Neural progenitor cell (in vitro differentiated cells): ENCODE measurements at regions not wholly inside any gene's neighbourhood (a gene's known extent, or its start where the extent isn't known, plus 50 kb on each side); places are given as distances from the start of the nearest gene placed in this dataset.

Experiments
- DNase-seq: peaks from one replicate; pipeline ENCODE4 v3.0.0-alpha.2; 2016; ENCODE audit warnings: low spot score
- H2AFZ ChIP-seq: fragments of 200-600 bp; sonication (generic); replicated peaks from 2 replicates; pipeline ENCODE4 v1.6.1; 2016; ENCODE audit warnings: antibody characterized with exemption
- H3F3A ChIP-seq: fragments of 200-600 bp; sonication (generic); 2 replicates; pipeline ENCODE4 v1.6.1; 2016; ENCODE audit warnings: antibody characterized with exemption, low read depth
- H3K27ac ChIP-seq: fragments of 200-600 bp; sonication (generic); 2 replicates; pipeline ENCODE4 v1.5.1; 2016; ENCODE audit warnings: mild to moderate bottlenecking
- H3K27me3 ChIP-seq: fragments of 200-600 bp; sonication (generic); 2 replicates; pipeline ENCODE4 v1.6.1; 2016; ENCODE audit warnings: mild to moderate bottlenecking, moderate library complexity
- H3K36me3 ChIP-seq: fragments of 200-600 bp; sonication (generic); 2 replicates; pipeline ENCODE4 v1.5.1; 2016
- H3K4me1 ChIP-seq: fragments of 200-600 bp; sonication (generic); 2 replicates; pipeline ENCODE4 v1.6.1; 2016; ENCODE audit warnings: mixed run types
- H3K4me2 ChIP-seq: fragments of 200-600 bp; sonication (generic); 2 replicates; pipeline ENCODE4 v1.6.1; 2016
- H3K4me3 ChIP-seq: fragments of 200-600 bp; sonication (generic); 2 replicates; pipeline ENCODE4 v1.5.1; 2016
- H3K79me2 ChIP-seq: fragments of 200-600 bp; sonication (generic); 2 replicates; pipeline ENCODE4 v1.6.1; 2016; ENCODE audit warnings: low read depth
- H3K9ac ChIP-seq: fragments of 200-600 bp; sonication (generic); 2 replicates; pipeline ENCODE4 v1.6.1; 2016
- H3K9me3 ChIP-seq: fragments of 200-600 bp; sonication (generic); 2 replicates; pipeline ENCODE4 v1.5.1; 2016; ENCODE audit warnings: low read depth
- H4K20me1 ChIP-seq: fragments of 200-600 bp; sonication (generic); 2 replicates; pipeline ENCODE4 v1.6.1; 2016; ENCODE audit warnings: low read depth
- H3K27ac Mint-ChIP-seq: 3 replicates; pipeline ENCODE4 v1.8.0; 2021; ENCODE audit warnings: mixed read lengths
- H3K27me3 Mint-ChIP-seq: 2 replicates; pipeline ENCODE4 v1.8.0; 2022; ENCODE audit warnings: low read depth, mild to moderate bottlenecking, inconsistent platforms, moderate library complexity, mixed read lengths; ENCODE audit not compliant: insufficient read depth
- H3K36me3 Mint-ChIP-seq: 3 replicates; pipeline ENCODE4 v1.8.0; 2021; ENCODE audit warnings: mixed read lengths
- H3K4me1 Mint-ChIP-seq: 3 replicates; pipeline ENCODE4 v1.8.0; 2021; ENCODE audit warnings: mixed read lengths
- H3K4me3 Mint-ChIP-seq: 3 replicates; pipeline ENCODE4 v1.8.0; 2021; ENCODE audit warnings: mild to moderate bottlenecking, moderate library complexity, mixed read lengths
- H3K9me3 Mint-ChIP-seq: 3 replicates; pipeline ENCODE4 v1.8.0; 2020; ENCODE audit warnings: mixed read lengths
- CTCF ChIP-seq: fragments of 200-600 bp; sonication (generic); IDR thresholded peaks from 2 replicates; pipeline ENCODE4 v1.5.1; 2017; ENCODE audit warnings: antibody characterized with exemption, mild to moderate bottlenecking
- EZH2 ChIP-seq: fragments of 200-600 bp; sonication (generic); IDR thresholded peaks from 2 replicates; pipeline ENCODE4 v1.6.1; 2017; ENCODE audit warnings: antibody characterized with exemption, mild to moderate bottlenecking, moderate library complexity
- EZH2phosphoT487 ChIP-seq: fragments of 200-600 bp; sonication (generic); IDR thresholded peaks from 2 replicates; pipeline ENCODE4 v1.6.1; 2017; ENCODE audit warnings: antibody characterized with exemption

- Histone ChIP-seq H3K27ac (no peak overlapping the region), H3K79me2 (no peaks in the 10 kb centered on the region), H3K9me3 (no peaks in the 10 kb centered on the region), H4K20me1 (no peaks in the 10 kb centered on the region), H3K4me1 (no peaks in the 10 kb centered on the region), H2AFZ (no peak overlapping the region), H3K36me3 (no peaks in the 10 kb centered on the region), H3K27me3 (no peaks in the 10 kb centered on the region), H3K4me2 (no peak overlapping the region), H3K9ac (no peak overlapping the region), H3F3A (no peaks in the 10 kb centered on the region), H3K4me3 (no peak overlapping the region)
- H3K27ac Mint-ChIP-seq, result no peak overlapping the region
- H3K36me3 Mint-ChIP-seq, result no peaks in the 10 kb centered on the region
- H3K4me1 Mint-ChIP-seq, result no peaks in the 10 kb centered on the region
- H3K4me3 Mint-ChIP-seq, result no peak overlapping the region
- no peaks in the 10 kb centered on the region for H3K27me3 Mint-ChIP-seq
- TF ChIP-seq EZH2, result no peak
- no peak for TF ChIP-seq CTCF
- TF ChIP-seq EZH2phosphoT487, result no peak
- no peak for DNase-seq
- H3K9me3 Mint-ChIP-seq, result no peaks in the 10 kb centered on the region
These were observed 351.2 kb downstream of the TRAM1L1 start for GRCh38 chr4:116734178-116734577.

GRCh38 chr4:116733370-116733769 lies 352.0 kb downstream of the TRAM1L1 start:
- H3K36me3 ChIP-seq, result no peaks in the 10 kb centered on the region
- Mint-ChIP-seq H3K36me3 (no peaks in the 10 kb centered on the region), H3K27me3 (no peaks in the 10 kb centered on the region), H3K4me1 (no peaks in the 10 kb centered on the region), H3K4me3 (no peak overlapping the region), H3K9me3 (no peaks in the 10 kb centered on the region), H3K27ac (no peak overlapping the region)
- no peaks in the 10 kb centered on the region for H3K27me3 ChIP-seq
- H3K4me1 ChIP-seq, result no peaks in the 10 kb centered on the region
- H3F3A ChIP-seq, result no peaks in the 10 kb centered on the region
- no peak for TF ChIP-seq EZH2phosphoT487
- no peak for TF ChIP-seq EZH2
- H3K27ac ChIP-seq, result no peak overlapping the region
- no peak overlapping the region for H3K4me3 ChIP-seq
- H4K20me1 ChIP-seq, result no peaks in the 10 kb centered on the region
- H3K9me3 ChIP-seq, result no peaks in the 10 kb centered on the region
- H2AFZ ChIP-seq, result no peak overlapping the region
- DNase-seq, result no peak
- H3K9ac ChIP-seq, result no peak overlapping the region
- H3K4me2 ChIP-seq, result no peak overlapping the region
- H3K79me2 ChIP-seq, result no peaks in the 10 kb centered on the region

GRCh38 chr4:116726523-116726922 lies 358.9 kb downstream of the TRAM1L1 start:
- H3K4me3 ChIP-seq, result no peak overlapping the region
- no peak for TF ChIP-seq EZH2
- no peak for TF ChIP-seq EZH2phosphoT487
- TF ChIP-seq CTCF, result no peak
- H3K79me2 ChIP-seq, result no peaks in the 10 kb centered on the region
- Mint-ChIP-seq H3K9me3 (no peaks in the 10 kb centered on the region), H3K36me3 (no peaks in the 10 kb centered on the region), H3K4me1 (no peaks in the 10 kb centered on the region), H3K27ac (no peak overlapping the region), H3K27me3 (no peaks in the 10 kb centered on the region), H3K4me3 (no peak overlapping the region)
- H4K20me1 ChIP-seq, result no peaks in the 10 kb centered on the region
- no peak overlapping the region for H2AFZ ChIP-seq
- H3K4me2 ChIP-seq, result no peak overlapping the region
- H3K27me3 ChIP-seq, result no peaks in the 10 kb centered on the region
- no peak overlapping the region for H3K27ac ChIP-seq
- no peaks in the 10 kb centered on the region for H3K4me1 ChIP-seq
- no peaks in the 10 kb centered on the region for H3K36me3 ChIP-seq
- no peaks in the 10 kb centered on the region for H3F3A ChIP-seq
- H3K9me3 ChIP-seq, result no peaks in the 10 kb centered on the region
- no peak for DNase-seq
- no peak overlapping the region for H3K9ac ChIP-seq

- H3K79me2 ChIP-seq, result no peaks in the 10 kb centered on the region
- Mint-ChIP-seq H3K4me3 (no peak overlapping the region), H3K9me3 (no peaks in the 10 kb centered on the region), H3K27me3 (no peaks in the 10 kb centered on the region), H3K4me1 (no peaks in the 10 kb centered on the region), H3K36me3 (no peaks in the 10 kb centered on the region), H3K27ac (no peak overlapping the region)
- DNase-seq, result no peak
- H3K27ac ChIP-seq, result no peak overlapping the region
- no peaks in the 10 kb centered on the region for H3K36me3 ChIP-seq
- H3K9ac ChIP-seq, result no peak overlapping the region
- H3K9me3 ChIP-seq, result no peaks in the 10 kb centered on the region
- no peaks in the 10 kb centered on the region for H3F3A ChIP-seq
- no peak overlapping the region for H2AFZ ChIP-seq
- no peak overlapping the region for H3K4me2 ChIP-seq
- no peaks in the 10 kb centered on the region for H4K20me1 ChIP-seq
- TF ChIP-seq EZH2 (no peak), EZH2phosphoT487 (no peak), CTCF (no peak)
- no peak overlapping the region for H3K4me3 ChIP-seq
- H3K4me1 ChIP-seq, result no peaks in the 10 kb centered on the region
- no peaks in the 10 kb centered on the region for H3K27me3 ChIP-seq
These were observed 361.1 kb downstream of the TRAM1L1 start for GRCh38 chr4:116724249-116724648.
